Body of pancreas (tissue), 4 donors: ENCODE measurements at regions not wholly inside any gene's neighbourhood (a gene's known extent, or its start where the extent isn't known, plus 50 kb on each side); places are given as distances from the start of the nearest gene placed in this dataset.

ENCODE experiments used
- ATAC-seq: fragments of 150-250 bp; one replicate; pipeline ENCODE4 v1.9.1; 2016
- DNase-seq, 4 donors: peaks; one replicate each; pipeline ENCODE4 v3.0.0-alpha.2; 2019
- H3K27ac ChIP-seq, 4 donors: fragments of 200-600 bp; sonication (generic); 1 replicate in 3 of 4; 2 replicates in 1 of 4; pipeline versions ENCODE4 v1.5.1 to v1.6.1; 2016 to 2019; ENCODE audit warnings: mild to moderate bottlenecking in 1 of 4, mixed read lengths in 1 of 4, moderate library complexity in 1 of 4
- H3K27me3 ChIP-seq, 2 donors: fragments of 200-600 bp; sonication (generic); one replicate each; pipeline ENCODE4 v1.6.0; 2016; ENCODE audit warnings: mild to moderate bottlenecking in 1 of 2
- H3K36me3 ChIP-seq, 2 donors: fragments of 200-600 bp; sonication (generic); replicated peaks in 1 of 2; 2 replicates each; pipeline ENCODE4 v1.5.1; 2016; ENCODE audit warnings: low read depth in 2 of 2; ENCODE audit not compliant: insufficient read depth in 1 of 2
- H3K4me1 ChIP-seq: fragments of 200-600 bp; sonication (generic); one replicate; pipeline ENCODE4 v1.6.0; 2016
- H3K4me3 ChIP-seq, 2 donors: fragments of 200-600 bp; sonication (generic); 1 replicate in 1 of 2; 2 replicates in 1 of 2; pipeline ENCODE4 v1.5.1; 2016 to 2019
- H3K9me3 ChIP-seq, 3 donors: fragments of 200-600 bp; sonication (generic); 1 replicate in 2 of 3; 2 replicates in 1 of 3; pipeline ENCODE4 v1.5.1; 2016
- POLR2A ChIP-seq, 3 donors: fragments of 450-650 bp; IDR thresholded peaks; one replicate each; pipeline ENCODE4 v1.6.1; 2016; ENCODE audit warnings: antibody characterized with exemption in 3 of 3, mild to moderate bottlenecking in 2 of 3
- WGBS, 2 donors: methylation state at CpG; one replicate each; pipeline ENCODE4 v1.1.5; 2017; 5-methylcytosine and 5-hydroxymethylcytosine counted together
- intact Hi-C: fragments of 100-400 bp; cut with DNase I; formaldehyde crosslinking; loops from one replicate; pipeline ENCODE4 v1.15.1; 2023
- TF ChIP-seq, protein P1 (sequence below), 7 experiments: fragments of 450-650 bp in 4 of 7; fragments of 200-600 bp in 3 of 7; sonication (generic) in 3 of 7; IDR thresholded peaks; one replicate each; pipeline ENCODE4 v1.5.1; 2016 to 2019; ENCODE audit warnings: antibody characterized with exemption in 7 of 7

DNA sequence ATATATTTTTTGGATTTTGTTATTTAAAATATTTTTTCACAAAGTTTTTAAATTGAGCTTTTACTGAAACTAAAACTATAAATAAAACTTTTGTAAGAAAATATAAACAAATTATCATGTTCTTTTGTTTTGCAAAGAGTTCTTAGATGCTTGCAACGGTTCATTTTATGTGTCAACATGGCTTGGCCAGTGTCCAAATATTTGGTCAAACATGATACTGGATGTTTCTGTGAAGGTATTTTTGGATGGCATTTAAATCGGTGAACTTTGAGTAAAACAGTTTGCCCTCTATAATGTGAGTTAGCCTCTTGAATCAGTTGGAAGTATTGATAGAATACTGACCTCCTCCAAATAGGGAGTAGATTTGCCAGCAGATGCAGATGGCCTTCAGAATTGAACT is 612.6 kb upstream of the NECTIN3 start:
- Histone ChIP-seq H3K9me3 (no peaks in the 10 kb centered on the region), H3K36me3 (no peaks in the 10 kb centered on the region), H3K4me1 (no peaks in the 10 kb centered on the region), H3K27ac (no peak overlapping the region), H3K27me3 (no peaks in the 10 kb centered on the region), H3K4me3 (no peak overlapping the region)
- no peak for DNase-seq
- intact Hi-C loops = no loop called here
- 31 to 33% methylated on average over 2 of the region's 2 CpGs for WGBS, 2 donors
- TF ChIP-seq, protein P1, sequence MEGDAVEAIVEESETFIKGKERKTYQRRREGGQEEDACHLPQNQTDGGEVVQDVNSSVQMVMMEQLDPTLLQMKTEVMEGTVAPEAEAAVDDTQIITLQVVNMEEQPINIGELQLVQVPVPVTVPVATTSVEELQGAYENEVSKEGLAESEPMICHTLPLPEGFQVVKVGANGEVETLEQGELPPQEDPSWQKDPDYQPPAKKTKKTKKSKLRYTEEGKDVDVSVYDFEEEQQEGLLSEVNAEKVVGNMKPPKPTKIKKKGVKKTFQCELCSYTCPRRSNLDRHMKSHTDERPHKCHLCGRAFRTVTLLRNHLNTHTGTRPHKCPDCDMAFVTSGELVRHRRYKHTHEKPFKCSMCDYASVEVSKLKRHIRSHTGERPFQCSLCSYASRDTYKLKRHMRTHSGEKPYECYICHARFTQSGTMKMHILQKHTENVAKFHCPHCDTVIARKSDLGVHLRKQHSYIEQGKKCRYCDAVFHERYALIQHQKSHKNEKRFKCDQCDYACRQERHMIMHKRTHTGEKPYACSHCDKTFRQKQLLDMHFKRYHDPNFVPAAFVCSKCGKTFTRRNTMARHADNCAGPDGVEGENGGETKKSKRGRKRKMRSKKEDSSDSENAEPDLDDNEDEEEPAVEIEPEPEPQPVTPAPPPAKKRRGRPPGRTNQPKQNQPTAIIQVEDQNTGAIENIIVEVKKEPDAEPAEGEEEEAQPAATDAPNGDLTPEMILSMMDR (IDR thresholded peaks at IDR 0.05) = no peak
- no peak for TF ChIP-seq POLR2A (IDR thresholded peaks at IDR 0.05)
- ATAC-seq = no peak

DNA sequence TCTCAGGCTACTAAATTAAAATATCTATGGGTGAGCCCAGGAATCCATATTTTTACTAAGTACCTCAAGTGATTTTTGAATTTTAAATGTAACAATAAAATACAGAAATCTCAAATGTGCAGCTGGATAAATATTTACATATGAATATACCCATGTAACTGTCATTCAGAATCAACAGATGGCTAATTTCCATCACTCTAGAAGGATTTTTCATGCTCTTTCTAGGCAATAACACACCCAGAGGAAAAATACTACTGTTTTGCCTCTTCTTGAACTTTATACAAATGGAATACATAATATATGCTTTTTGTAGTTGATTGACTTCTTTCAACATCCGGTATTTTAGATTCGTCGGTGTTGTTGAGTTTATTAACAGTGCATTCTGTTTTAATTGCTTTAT is 601.3 kb upstream of the NECTIN3 start:
- DNase-seq = no peak
- intact Hi-C loops = no loop called here
- 40 to 44% methylated on average over 3 of the region's 3 CpGs for WGBS, 2 donors

DNA sequence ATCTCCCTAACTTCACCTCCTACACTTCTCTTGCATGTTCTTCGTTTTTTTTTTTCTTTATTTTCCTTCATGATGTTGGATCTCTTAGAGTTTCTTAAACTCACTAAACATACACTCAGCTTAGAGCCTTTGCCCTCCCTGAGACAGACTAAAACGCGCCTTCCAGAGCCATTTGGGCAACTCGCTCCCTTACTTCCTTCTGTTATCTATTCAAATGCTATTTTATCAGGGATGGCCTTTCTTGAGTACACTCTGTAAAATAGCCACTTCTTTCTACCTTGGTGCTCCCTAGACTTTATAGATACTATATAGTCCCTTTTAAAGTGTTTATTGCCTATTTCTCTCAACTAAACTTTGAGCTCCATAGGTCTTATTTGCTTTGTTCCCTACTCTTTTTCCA is 598.2 kb upstream of the NECTIN3 start:
- ATAC-seq (no peak), DNase-seq (no peak)
- TF ChIP-seq POLR2A (IDR thresholded peaks at IDR 0.05) = no peak
- TF ChIP-seq, protein P1 (IDR thresholded peaks at IDR 0.05) = no peak

More for the DNA sequence above, 601.3 kb upstream of the NECTIN3 start:
- Histone ChIP-seq H3K4me3 (no peak overlapping the region), H3K36me3 (no peaks in the 10 kb centered on the region), H3K27me3 (no peaks in the 10 kb centered on the region), H3K27ac (no peak overlapping the region), H3K9me3 (no peaks in the 10 kb centered on the region), H3K4me1 (no peaks in the 10 kb centered on the region)
- ATAC-seq = no peak
- TF ChIP-seq POLR2A (IDR thresholded peaks at IDR 0.05) = no peak
- TF ChIP-seq, protein P1 (IDR thresholded peaks at IDR 0.05) = no peak

DNA sequence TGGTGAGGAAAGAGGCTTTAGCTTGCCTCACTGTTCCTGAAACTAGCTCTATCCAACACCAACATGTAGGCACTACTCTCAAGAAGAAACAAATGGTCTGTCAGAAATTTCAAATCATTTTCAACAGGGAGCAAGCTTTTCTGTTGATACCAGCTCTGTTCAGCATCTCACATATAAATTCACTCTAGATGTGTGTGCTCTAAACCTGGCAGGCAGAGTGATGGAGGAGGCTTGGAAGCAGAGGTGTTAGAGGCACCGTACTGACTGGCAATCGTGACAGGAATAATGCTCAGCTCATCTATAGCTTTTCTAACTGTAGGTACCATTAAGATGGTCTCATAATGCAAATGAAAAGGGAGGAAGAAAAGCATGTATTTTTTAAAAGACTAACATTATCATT is 597.2 kb upstream of the NECTIN3 start:
- no peak overlapping the region for H3K4me3 ChIP-seq
- ATAC-seq (no peak), DNase-seq (no peak)
- H3K9me3 ChIP-seq = no peaks in the 10 kb centered on the region
- no peak overlapping the region for H3K27ac ChIP-seq
- TF ChIP-seq, protein P1 (IDR thresholded peaks at IDR 0.05) = no peak
- TF ChIP-seq POLR2A (IDR thresholded peaks at IDR 0.05) = no peak
- no peaks in the 10 kb centered on the region for H3K4me1 ChIP-seq
- H3K27me3 ChIP-seq = no peaks in the 10 kb centered on the region
- 80 to 90% methylated on average over 2 of the region's 2 CpGs for WGBS, 2 donors
- intact Hi-C loops = no loop called here
- H3K36me3 ChIP-seq = no peaks in the 10 kb centered on the region

More for the DNA sequence above, 598.2 kb upstream of the NECTIN3 start:
- Histone ChIP-seq H3K4me3 (no peak overlapping the region), H3K36me3 (no peaks in the 10 kb centered on the region), H3K4me1 (no peaks in the 10 kb centered on the region), H3K27ac (no peak overlapping the region), H3K9me3 (no peaks in the 10 kb centered on the region), H3K27me3 (no peaks in the 10 kb centered on the region)
- intact Hi-C loops = no loop called here
- WGBS, 2 donors = 70 to 76% methylated on average over 4 of the region's 4 CpGs

DNA sequence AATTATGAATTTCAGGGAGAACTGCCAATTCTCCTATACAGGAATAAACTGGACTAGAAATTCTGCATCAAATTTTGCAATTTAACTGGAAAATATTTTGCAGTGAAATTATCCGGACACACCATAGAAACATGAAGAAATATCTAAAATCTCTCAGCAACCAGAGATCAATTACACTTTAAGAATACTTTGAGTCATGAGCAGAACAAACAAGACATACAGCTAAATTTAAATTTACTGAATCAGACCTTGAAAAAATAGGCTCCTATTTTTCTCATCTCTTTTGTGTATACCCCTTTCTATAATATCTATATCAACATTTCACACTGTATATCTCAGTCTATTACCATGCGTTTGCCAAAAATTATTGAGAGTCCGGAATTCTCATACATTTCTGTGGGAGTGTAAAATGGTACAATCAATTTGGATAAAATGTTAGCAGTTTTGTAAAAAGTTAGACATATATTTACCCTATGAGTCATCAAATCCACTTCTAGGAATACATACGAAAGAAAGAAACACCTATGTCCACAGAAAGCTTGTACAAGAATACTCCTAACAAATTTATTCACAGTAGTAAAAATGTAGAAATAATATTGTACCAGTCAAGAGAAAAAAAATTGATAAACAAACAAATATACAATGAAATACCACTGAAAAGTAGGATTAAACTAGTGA is 593.1 kb upstream of the NECTIN3 start:
- WGBS, 2 donors = 86 to 89% methylated on average over 4 of the region's 4 CpGs
- Histone ChIP-seq H3K27ac (no peak overlapping the region), H3K4me3 (no peak overlapping the region), H3K4me1 (no peaks in the 10 kb centered on the region), H3K36me3 (no peaks in the 10 kb centered on the region), H3K27me3 (no peaks in the 10 kb centered on the region), H3K9me3 (no peaks in the 10 kb centered on the region)
- intact Hi-C loops = no loop called here
- no peak for ATAC-seq
- TF ChIP-seq, protein P1 (IDR thresholded peaks at IDR 0.05) = no peak
- TF ChIP-seq POLR2A (IDR thresholded peaks at IDR 0.05) = no peak
- no peak for DNase-seq
